Stimulated activated CD8-positive, alpha-beta memory T cell treated with anti-CD3 and anti-CD28 coated beads, Interleukin-7, amount 100 ng/mL, for 4 hours (primary cell): ENCODE measurements at regions not wholly inside any gene's neighbourhood (a gene's known extent, or its start where the extent isn't known, plus 50 kb on each side); places are given as distances from the start of the nearest gene placed in this dataset.
"Not testable (repeated sequence)": the region's sequence is repeated elsewhere in the genome, so short reads cannot be mapped to it uniquely, and the experiment has no call there.

Experiments used
- DNase-seq, 2 donors: peaks; one replicate each; pipeline ENCODE4 v3.0.0-alpha.2; 2020; ENCODE audit warnings: low read depth in 2 of 2

DNA sequence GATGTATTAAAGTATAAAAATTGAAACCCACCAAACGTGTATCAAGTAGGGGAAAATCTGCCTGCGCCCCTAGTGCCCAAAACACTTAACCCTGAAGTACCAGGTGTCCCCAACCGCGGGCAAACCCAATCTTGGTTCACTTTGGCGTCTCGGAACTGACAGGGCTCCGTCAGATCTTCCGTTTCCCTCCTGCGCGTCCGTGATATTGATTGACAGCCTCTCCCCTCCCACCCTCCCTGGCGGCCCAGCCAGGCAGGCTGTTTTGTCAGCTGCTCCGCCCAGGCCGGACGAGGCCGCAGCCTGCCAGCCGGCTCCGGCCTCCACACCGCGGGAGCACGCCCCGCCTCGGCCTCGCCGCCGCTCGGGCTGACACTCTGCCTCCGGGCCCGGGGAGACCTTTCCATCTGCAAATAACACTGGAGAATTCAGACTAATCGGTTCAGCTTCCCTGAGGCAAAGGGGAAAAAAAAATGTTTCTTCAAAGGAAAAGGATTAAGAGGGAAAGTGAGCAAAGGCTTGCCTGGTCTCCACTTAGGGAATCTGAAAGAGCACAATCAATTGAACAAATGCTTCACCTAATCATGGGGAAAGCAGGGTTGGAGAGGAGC lies 234.9 kb upstream of the MCHR2 start:
- peak; percentile 12 to 15 for DNase-seq

DNA sequence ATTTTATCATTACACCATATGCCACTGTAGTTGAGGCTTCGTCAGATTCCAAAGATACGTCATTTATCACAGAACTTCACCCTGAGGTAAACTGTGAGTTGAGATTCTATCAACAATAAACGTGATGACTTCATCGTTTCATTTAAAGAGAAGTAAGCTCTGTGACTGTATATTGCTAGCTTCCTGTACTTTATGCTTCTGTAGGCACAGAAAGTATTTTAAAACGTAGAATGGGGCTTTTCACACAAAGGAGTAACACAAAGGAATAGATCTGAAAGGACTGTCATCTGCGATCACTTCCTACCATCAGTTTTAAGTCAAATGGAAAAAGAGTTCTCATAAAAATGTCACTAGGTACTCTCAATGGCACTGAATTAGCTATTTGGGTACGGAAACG lies 234.4 kb upstream of the MCHR2 start:
- DNase-seq, result no peak

DNA sequence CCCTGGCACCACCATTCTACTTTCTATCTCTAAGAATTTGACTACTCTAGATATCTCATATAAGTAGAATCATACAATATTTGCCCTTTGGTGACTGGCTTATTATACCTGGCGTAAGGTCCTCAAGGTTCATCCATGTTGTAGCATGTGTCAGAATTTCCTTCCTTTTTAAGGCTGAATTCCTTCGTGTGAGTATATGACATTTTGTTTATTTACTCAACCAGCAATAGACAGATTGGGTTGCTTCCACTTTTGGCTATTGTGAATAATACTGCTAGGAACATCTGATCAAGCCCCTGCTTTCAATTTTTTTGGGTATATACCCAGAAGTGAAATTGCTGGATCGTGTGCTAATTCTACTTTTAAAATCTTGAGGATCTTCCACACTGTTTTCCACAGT lies 232.8 kb upstream of the MCHR2 start:
- DNase-seq, result no peak

DNA sequence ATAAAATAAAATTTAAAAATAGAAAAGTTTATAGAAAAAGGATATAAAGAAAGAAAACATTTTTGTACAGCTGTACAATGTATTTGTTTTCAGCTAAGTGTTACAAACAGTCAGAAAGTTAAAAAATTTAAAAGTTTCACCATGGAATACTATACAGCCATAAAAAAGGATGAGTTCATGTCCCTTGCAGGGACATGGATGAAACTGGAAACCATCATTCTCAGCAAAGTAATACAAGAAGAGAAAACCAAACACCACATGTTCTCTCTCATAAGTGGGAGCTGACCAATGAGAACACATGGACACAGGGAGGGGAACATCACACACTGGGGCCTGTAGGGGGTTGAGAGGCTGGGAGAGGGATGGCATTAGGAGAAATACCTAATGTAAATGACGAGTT lies 229.9 kb upstream of the MCHR2 start:
- not testable (repeated sequence) for DNase-seq

DNA sequence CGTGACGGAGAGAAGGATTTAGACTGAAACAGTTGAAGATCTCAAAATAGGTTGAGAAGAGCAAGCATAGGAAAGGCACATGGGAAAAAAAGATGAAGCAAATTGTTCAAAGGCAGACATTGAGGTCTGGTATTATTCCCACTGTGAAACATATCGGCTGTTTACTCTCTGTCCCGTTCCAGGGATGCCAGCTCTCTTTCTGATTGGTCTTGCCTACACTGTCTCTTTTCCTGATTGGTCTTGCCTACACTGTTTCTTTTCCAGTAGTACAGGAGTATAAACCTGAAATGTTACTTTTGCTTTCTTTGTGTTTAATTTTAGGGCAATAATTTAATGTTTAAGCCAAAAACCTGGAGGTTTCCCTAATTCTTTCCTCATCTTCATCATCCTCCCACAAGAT lies 226.5 kb upstream of the MCHR2 start:
- no peak for DNase-seq

DNA sequence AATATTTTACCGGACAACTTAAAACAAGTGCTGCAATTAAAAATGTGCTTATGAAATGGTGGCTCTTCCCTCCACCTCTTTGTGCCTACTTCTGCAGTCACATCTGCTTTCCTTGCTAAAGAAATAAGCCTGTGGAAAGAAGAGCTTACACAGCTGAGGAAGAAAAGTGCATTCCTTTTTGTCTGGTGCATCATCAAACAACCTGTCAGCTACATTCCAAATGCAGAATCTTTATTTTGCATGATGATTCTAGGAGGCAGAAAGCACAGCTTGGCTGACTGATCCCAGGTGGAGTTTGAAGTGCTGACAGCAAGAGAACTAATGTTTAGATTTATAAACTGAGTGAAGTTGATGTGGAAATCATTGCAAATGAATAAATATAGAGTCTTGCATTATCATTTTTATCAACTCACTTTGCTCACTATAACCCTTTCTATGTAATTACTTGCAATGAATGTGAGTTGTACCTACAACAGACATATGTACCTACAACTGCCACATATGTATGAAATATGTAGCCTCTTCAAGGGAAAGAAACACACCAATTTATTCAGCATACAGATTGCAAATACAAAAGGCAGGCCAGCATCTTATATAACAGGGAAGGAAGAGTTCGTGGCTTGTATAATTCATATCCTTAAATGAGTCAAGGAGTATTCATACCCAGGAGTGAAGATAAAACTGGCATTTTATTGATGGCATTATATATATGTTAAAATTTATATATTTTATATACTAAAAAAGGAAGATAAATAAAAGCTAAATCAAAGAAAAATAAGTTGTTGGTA lies 223.4 kb upstream of the MCHR2 start:
- no peak for DNase-seq

DNA sequence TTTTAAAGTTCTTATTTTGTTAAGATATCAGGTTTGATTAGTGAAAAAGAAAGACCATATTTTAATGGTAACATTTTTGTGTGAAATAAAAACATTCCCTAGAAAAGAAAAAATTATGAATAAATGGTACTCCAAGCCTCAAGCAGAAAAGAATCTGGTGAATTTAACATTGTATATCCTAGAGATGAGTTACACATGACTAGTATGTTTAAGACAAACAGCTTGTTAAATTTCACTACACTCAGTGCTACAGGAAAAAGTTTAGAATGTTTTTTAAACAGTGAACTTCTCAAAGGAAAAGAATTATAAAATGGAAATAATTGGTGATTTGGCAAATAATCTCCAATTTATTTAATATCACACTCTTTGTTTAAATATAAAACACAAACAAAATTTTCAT lies 222.7 kb upstream of the MCHR2 start:
- DNase-seq, result no peak

DNA sequence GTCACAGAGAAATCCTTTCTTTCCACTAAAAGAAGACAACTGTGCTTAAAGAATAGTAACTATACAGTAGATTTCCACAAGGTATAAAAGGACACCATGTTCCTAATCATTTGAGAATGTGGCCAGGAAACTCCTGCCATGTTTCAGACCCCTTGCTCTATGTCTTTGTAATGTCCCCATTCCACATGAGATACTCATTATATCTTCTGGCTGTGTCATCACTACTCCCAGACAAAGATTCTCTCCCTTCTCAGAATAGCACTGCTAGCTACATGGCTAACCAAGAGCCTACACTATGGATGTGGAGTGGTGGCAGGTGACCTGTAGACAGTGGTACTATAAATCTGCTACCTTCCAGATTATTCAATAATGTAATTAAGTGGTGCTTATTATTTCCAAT lies 218.1 kb upstream of the MCHR2 start:
- DNase-seq, result no peak

DNA sequence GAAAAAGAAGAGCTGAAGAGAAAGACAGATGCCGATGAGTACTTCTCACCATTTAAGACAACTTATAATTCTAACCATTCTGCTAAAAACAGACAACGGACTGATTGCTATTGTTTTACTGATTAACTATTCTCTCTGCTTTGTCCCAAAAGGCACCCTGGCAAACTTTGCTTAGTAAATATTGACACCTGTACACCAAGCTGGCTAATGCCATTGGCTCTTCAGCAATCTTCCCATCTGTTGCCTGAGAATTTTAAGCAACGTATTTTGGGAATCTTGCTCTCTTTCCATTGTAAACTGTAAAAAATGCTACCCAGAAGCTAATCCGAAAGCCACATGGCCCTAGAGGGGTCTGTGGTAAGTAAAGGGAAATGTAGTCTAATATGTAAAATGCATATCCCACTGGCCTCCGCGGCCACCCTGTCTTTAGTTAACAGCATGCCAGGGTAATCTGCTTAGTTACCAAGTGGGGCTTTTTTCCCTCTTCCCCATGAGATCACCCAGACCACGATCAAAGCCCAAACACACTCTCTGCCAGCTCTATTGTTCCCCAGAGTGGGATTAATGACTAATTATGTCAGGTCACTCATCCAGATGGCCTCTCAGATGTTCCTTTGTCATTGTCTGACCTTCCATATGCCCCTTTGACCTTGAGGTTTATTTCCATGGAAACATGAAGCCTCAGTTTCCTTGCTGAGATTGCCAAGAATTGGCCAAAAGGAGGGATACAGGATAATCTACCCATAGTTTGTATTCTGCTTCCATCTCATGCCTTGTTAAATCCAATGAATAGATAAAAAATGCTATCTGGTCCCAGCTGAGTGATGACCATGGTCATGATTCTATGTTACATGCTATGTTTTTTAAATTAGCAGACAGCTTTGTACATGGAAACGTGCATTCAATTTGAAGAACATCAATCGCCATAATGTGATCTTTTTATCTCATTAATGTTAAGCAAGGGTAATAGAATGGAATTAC lies 216.4 kb upstream of the MCHR2 start:
- no peak for DNase-seq

DNA sequence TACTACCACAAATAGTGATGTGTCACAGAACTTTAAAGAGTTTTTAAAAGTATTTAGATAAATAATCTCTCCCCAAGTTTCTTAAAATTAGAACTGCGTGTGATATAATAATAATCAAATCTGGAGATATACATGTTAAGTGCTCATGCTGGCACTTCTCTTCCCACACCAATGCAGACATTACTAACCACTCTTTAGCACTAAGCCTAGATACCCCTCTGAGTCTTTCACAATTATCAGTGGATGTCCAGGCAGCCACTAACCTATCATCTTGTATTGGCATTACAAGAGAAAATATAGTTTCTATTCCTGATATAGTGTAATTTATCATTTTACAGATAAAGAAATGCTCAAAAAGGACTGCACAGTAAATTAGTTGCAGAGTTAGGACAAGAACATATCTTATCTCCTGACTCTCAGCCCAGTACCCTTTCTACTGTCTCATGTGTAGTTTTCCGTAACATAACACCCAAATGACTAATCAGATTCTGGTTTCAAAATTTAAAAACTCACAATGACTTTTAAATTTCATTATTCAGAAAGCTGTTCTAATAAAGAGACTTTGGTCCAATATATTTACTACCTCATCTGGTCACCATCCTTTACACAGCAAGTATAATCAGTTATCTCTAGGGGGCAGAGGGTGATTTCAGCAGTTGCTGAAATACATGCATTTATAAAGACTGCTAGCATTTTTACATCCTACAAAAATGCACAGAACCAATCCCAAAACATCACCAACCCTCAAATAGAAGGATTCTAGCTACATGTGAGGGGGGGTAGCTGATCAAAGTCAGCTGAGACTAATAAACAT lies 215.5 kb upstream of the MCHR2 start:
- no peak for DNase-seq

DNA sequence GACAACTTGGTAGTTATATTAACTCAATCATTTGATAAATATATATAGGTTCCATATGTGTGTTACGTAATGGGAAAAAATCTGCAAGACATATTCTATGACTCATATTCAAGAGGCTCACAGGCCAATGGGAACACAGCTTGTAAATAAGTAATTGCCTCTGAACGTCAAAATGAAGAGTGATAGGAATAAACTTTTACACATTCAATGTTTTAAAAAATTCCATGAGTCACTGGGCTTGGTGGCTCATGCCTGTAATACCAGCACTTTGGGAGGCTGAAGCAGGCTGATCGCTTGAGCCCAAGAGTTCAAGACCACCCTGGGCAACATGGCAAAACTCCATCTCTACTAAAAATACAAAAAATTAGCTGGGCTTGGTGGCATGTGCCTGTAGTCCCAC lies 209.4 kb upstream of the MCHR2 start:
- DNase-seq, result no peak

DNA sequence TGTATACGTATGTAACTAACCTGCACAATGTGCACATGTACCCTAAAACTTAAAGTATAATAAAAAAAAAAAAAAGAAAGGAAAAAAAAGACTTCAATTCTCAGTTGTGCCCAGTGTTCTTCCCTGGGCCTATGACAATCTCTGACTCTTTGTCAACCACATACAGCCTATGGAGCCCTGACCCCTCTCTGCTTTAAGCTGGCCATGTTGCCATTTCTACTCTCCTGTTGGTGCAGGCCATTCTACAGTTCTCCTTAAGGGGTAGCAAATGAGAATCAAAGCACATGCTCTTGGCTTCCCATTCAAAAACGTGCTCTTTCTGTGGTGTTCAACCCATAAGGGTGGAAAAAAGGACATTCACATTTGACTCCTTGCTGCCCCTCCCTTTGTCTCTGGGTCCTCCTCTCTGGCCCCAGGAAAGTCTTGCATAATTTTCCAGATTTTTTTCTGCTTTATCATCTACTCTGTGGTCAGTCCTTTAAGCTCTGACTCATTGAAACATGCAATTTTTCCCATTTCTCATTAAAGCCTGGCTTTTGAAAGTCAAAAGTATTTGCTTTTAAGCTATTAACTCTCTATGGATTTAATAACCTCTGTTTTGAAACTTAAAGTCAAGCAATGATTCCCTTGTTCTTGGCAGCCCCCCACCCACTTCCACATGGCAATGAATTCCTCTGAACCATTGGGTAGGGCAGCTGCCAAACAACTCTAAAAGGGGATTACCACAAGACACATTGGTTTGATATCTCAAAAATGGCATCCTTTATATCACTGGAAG lies 208.6 kb upstream of the MCHR2 start:
- no peak for DNase-seq

DNA sequence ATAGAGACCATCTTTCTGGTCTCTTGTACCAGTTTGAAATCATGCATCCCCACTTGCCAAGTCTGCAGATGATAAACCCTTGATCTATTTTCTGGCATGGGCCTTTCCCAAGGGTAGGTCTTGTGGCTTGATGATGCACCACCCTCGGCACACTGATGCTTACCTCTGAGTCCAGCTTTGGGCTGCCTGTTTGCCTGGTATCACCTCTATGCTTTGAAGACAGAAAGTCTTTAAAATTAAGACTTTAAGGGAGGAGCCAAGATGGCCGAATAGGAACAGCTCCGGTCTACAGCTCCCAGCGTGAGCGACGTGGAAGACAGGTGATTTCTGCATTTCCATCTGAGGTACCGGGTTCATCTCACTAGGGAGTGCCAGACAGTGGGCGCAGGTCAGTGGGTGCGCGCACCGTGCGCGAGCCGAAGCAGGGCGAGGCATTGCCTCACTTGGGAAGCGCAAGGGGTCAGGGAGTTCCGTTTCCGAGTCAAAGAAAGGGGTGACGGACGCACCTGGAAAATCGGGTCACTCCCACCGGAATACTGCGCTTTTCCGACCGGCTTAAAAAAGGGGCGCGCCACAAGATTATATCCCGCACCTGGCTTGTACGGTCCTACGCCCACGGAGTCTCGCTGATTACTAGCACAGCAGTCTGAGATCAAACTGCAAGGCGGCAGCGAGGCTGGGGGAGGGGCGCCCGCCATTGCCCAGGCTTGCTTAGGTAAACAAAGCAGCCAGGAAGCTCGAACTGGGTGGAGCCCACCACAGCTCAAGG lies 202.4 kb upstream of the MCHR2 start:
- DNase-seq, result not testable (repeated sequence)

DNA sequence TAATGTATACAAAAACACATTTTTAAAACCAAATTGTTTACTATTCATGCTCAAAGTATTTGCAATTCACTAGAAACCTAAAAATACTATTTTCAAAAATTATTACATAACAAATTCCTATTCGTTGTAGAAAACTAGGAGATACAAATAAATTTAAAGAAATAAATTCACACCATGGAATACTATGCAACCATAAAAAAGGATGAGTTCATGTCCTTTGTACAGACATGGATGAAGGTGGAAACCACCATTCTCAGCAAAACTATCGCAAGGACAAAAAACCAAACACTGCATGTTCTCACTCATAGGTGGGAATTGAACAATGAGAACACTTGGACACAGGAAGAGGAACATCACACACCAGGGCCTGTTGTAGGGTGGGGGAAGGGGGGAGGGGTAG lies 201.2 kb upstream of the MCHR2 start:
- DNase-seq, result not testable (repeated sequence)

DNA sequence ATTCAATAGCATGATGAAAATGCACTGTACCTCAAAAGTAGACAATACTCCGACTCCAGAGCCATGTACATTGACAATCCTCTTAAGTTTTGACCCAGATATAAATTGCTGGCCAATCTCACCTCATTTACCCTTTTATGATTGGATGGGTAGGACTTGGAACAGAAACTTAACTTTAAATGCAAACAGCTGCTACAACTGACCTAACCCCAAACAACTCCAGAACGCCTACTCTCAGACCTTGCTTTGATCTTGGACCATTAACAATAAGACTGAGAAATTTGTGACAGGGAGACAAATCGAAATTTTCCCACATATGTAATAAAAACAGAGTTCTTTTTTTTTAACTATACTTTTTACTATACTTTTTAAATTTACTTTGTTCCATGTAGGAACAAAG lies 200.5 kb upstream of the MCHR2 start:
- DNase-seq, result no peak

DNA sequence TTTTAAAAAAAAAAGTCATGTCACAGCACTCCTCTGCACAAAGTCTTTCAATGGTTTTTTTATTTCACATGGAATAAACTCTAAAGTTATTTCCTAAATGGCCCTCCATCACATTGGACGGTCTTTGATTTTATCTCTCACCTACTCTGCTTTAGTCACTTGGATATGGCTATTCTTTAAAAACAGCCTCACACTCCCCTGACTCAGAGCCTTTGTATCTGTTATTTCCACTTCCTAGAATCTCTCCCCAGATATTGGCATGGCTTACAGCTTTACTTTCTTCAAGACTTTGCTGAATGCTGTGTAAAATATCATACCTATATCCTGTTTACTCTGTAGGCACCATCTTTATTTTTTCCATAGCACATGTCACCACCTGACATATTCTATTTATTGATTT lies 194.7 kb upstream of the MCHR2 start:
- no peak for DNase-seq

DNA sequence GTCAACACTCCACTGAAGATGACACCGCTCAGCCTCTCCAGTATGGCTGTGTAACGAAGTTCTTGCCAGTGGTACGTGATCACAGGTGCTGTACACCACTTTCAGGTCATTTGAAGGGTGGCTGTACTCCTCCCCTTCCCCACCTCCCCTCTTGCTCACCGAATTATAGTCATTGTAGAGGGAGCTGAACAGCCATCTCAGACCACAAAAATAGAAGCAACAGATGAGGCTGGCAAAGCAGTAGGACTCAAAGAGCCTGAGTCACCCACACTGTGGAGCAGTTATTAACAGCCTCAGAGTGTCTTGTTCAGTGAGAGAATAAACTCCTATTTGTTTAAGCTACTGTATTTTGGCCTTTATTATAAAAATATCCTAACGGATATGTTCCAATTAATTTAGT lies 192.5 kb upstream of the MCHR2 start:
- DNase-seq, result no peak

DNA sequence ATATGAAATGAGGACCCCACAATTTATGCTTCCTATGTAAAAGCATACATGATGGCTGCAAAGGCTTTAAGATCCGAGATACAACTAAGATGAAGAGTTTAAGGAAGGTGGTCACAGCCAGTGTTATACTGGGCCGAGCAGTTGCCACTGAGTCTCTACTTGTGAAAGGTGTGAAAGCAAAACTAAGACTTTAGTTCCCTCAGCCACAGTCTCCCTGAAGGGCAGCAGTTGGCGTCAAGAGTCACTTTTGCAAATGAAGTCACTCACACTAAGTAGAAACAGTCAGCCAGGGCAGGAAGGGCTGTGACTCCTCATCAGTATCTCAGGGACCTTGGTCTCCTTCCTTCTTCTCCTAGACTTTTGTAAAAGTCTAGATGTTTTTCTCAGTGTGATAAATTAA lies 191.6 kb upstream of the MCHR2 start:
- DNase-seq, result no peak

DNA sequence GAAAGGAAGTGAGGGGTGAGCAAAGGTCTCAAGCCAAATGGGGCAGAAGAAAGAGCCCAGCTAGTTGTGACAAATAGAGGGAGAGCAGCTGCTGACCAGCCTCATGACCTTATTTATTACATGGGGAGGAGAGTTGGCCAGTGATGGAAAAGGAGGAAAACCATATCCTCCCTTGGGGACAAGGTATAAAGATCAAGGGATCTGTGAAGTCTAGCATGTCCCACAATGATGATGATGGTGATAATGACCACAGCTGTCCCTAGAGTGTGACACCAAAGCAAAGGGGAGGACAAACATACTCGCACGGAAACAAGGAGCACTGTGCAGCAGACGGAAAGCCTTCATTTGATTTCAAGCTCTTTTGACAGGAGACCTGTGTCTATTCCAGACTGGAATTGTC lies 190.4 kb upstream of the MCHR2 start:
- DNase-seq, result no peak

DNA sequence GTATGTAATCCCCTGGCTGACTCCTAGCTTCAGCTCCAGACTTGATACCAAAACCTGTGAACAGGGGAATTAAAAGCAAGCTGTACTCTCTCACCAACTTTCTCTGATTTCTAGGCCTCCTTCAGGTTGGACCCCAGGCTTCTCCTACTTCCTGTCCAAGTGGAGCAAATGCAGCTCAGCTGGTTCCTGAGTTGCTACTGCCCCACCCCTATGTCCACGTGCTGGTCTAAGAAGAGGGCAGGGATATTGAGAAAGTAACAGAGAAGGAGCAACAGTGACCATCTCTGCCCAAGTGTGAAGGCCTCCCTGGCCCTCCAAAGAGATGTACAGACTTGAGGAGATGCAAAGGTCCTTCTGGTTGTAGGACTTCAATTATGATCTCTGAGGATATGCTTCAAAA lies 188.3 kb upstream of the MCHR2 start:
- DNase-seq, result no peak
